GM06990 (cell line): ENCODE measurements at regions not wholly inside any gene's neighbourhood (a gene's known extent, or its start where the extent isn't known, plus 50 kb on each side); places are given as distances from the start of the nearest gene placed in this dataset.

ENCODE experiments used
- DNase-seq: peaks from one replicate; pipeline ENCODE4 v3.0.0-alpha.2; 2011; ENCODE audit not compliant: insufficient read length; ENCODE audit errors: extremely low read depth
- H3K27me3 ChIP-seq: replicated peaks from 2 replicates; pipeline ENCODE4 v1.6.0; 2011; ENCODE audit warnings: low read length; ENCODE audit not compliant: control insufficient read depth, insufficient read depth
- H3K36me3 ChIP-seq: 2 replicates; pipeline ENCODE4 v1.5.1; 2011; ENCODE audit warnings: low read length; ENCODE audit not compliant: control insufficient read depth, insufficient read depth
- H3K4me3 ChIP-seq: replicated peaks from 2 replicates; pipeline ENCODE4 v1.5.1; 2011; ENCODE audit warnings: low read depth, mild to moderate bottlenecking, control low read depth, low read length
- CTCF ChIP-seq: IDR thresholded peaks from 2 replicates; pipeline ENCODE4 v1.5.1; 2011; ENCODE audit warnings: low read length, control low read depth, mild to moderate bottlenecking, inconsistent platforms; ENCODE audit not compliant: insufficient read depth, poor library complexity, severe bottlenecking

DNA sequence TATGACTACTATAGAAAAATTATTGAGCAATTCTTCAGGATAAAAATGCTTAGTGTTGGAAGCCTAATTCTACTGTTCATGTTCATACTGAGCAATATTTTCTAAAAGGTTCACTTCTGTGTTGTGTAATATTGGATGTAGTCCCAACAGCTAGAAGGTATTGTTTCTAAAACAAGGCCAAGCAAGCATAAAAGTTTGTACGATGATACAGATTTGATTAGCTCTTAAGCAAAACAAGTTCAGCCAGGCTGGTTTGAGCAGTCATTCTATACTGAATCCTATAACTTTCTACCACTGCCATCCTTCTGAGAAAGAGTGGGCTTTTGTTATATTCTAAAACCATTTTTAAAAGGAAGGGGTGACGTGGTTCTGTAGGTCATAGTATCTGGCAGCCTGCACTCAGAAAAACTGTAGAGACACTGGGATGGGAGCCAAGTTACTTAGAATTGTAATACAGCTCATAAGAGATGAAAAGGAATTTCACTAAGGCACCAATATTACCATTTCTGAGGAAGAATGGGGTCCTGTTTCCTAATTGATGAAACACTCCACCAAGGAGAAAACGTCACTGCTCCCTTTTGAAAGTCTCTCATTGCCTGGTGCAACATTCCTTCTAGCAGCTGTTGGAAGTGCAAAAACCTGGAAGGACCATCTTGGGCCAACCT lies 275.0 kb upstream of the DACH1 start:
- Histone ChIP-seq H3K27me3 (no peaks in the 10 kb centered on the region), H3K36me3 (no peaks in the 10 kb centered on the region), H3K4me3 (no peak overlapping the region)
- no peak for TF ChIP-seq CTCF
- no peak for DNase-seq

DNA sequence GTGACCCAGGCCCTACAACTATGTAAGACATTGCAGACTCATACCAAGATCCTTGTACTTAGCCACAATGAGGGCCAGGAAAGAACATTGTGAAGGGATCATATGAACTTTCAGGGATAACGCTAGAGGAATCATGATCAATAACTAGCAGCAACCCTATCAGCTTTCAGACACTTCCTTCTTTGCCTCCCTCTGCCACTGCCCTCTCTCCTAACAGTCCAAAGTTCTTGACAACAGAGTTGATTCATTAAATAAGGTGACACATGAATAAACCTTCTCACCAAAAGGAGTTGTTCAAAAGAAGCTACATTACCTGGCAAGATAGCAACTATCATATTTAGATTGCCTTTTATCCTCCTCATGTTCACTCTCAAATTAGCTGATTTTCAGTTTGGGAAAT lies 272.2 kb upstream of the DACH1 start:
- no peak for TF ChIP-seq CTCF
- Histone ChIP-seq H3K36me3 (no peaks in the 10 kb centered on the region), H3K4me3 (no peak overlapping the region), H3K27me3 (no peaks in the 10 kb centered on the region)
- no peak for DNase-seq

DNA sequence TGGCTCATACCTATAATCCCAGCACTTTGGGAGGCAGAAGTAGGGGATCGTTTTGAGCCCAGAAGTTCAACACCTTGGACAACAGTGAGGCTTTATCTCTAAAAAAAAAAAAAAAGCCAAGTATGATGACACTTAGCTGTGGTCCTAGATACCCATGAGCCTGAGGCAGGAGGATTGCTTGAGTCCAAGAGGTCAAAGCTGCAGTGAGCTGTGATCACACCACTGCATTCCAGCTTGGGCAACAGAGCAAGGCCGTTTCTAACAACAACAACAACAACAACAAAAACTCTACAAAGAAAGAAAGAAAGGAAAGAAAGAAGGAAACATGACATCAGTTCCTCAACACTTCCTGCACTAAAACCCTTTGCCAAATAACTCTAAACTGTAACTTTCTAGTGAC lies 265.1 kb upstream of the DACH1 start:
- TF ChIP-seq CTCF, result no peak
- no peak for DNase-seq

DNA sequence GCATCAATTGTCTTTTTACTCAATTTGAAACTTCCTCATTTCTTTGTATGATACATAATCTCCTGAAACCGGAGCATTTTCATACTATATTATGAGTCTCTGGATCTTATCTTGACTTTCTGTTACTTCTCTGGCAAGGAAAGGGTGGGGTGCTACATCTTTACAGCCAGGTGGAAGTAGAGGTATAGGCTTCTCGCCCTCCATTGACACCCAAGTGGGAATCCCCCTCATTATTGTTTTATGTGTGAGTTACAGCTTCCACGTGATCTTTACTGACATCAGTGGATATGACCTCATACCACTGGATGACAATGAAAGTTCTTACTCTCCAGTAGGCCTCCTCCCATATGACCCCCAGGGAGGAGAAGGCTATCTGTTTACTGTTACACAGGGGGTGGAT lies 262.1 kb upstream of the DACH1 start:
- no peak for TF ChIP-seq CTCF
- Histone ChIP-seq H3K4me3 (no peak overlapping the region), H3K36me3 (no peaks in the 10 kb centered on the region), H3K27me3 (no peaks in the 10 kb centered on the region)
- DNase-seq, result no peak

More for the DNA sequence above, 265.1 kb upstream of the DACH1 start:
- Histone ChIP-seq H3K27me3 (no peaks in the 10 kb centered on the region), H3K36me3 (no peaks in the 10 kb centered on the region), H3K4me3 (no peak overlapping the region)

DNA sequence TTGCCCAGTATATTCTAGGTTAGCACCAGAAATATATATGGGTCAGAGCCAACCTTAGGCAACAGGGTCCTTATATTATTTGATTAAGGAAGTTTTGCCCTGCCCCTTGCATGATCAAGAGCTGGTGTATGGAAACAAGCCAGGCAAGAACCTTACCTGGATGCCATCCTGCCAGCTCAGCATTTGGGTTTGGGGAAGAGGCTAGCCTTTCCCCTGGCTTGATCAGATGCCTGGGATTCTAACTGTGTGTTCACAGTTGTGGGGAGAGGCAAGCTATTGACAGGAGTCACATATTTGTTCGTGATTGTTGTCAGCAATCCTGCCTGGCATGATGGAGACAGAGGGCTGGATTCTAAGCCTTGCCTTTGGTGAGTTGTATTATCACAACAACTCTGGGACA lies 260.0 kb upstream of the DACH1 start:
- Histone ChIP-seq H3K4me3 (no peak overlapping the region), H3K27me3 (no peaks in the 10 kb centered on the region)

More for the DNA sequence above, 260.0 kb upstream of the DACH1 start:
- no peak for TF ChIP-seq CTCF
- H3K36me3 ChIP-seq, result no peaks in the 10 kb centered on the region
- DNase-seq, result no peak
